HCT116 (cell line): ENCODE measurements at regions not wholly inside any gene's neighbourhood (a gene's known extent, or its start where the extent isn't known, plus 50 kb on each side); places are given as distances from the start of the nearest gene placed in this dataset.

ENCODE experiments used
- ATAC-seq: fragments of 200-7000 bp; cut with Tn5 transposase; 2 replicates; pipeline ENCODE4 v1.9.1; 2020; ENCODE audit warnings: mild to moderate bottlenecking, moderate library complexity
- BruUV-seq: library from RNA; stranded (reverse); fragments of 400-500 nt; replicated peaks from 2 replicates; lab custom pipeline; 2021; lab: Mats Ljungman, UMichigan
- CTCF ChIA-PET: fragments of 300-600 bp; sonication (Branson Sonifier 250); formaldehyde crosslinking; loops from one replicate; lab custom pipeline; 2021; ENCODE audit warnings: antibody characterized with exemption; lab: Charles Lee
- POLR2A ChIA-PET: fragments of 300-600, 350-600 bp; sonication (Branson Sonifier 250); formaldehyde crosslinking; loops from one replicate; lab custom pipeline; 2021; ENCODE audit warnings: antibody characterized with exemption; lab: Charles Lee
- RAD21 ChIA-PET, 2 experiments: fragments of 300-600 bp; sonication (Branson Sonifier 250); formaldehyde crosslinking; loops; one replicate each; lab custom pipeline; 2023; ENCODE audit warnings: low total read pairs in 2 of 2; ENCODE audit not compliant: uncharacterized antibody in 2 of 2, unreplicated experiment in 2 of 2, low non-redundant PET in 1 of 2; lab: Charles Lee
- DNase-seq: peaks from one replicate; pipeline ENCODE4 v3.0.0-alpha.2; 2010; ENCODE audit warnings: low read depth, low spot score
- H2AFZ ChIP-seq: fragments of 200-600 bp; shearing (Covaris generic), sonication (generic); 2 replicates; pipeline ENCODE4 v1.6.1; 2017; ENCODE audit warnings: low read depth, mixed run types, mixed read lengths, antibody characterized with exemption, low read length; ENCODE audit not compliant: poor library complexity, severe bottlenecking
- H3K27ac ChIP-seq: 2 replicates; pipeline ENCODE4 v1.5.1; 2012; ENCODE audit warnings: low read depth, low read length
- H3K27me3 ChIP-seq: fragments of 200-600 bp; sonication (generic); 2 replicates; pipeline ENCODE4 v1.6.1; 2016; ENCODE audit warnings: mixed run types, low read length, mixed read lengths; ENCODE audit not compliant: insufficient read depth
- H3K36me3 ChIP-seq, 2 experiments: fragments of 200-500 bp in 1 of 2; fragments of 200-600 bp in 1 of 2; sonication (Bioruptor generic) in 1 of 2; sonication (generic) in 1 of 2; 2 replicates each; pipeline versions ENCODE4 v1.5.1 to v1.6.1; 2014 to 2016; ENCODE audit warnings: low read length in 2 of 2, inconsistent platforms in 1 of 2, mixed read lengths in 1 of 2, mixed run types in 1 of 2; ENCODE audit not compliant: insufficient read depth in 2 of 2, control insufficient read depth in 1 of 2
- H3K4me1 ChIP-seq, 2 experiments: fragments of 200-600 bp in 1 of 2; sonication (generic) in 1 of 2; 2 replicates each; pipeline versions ENCODE4 v1.5.1 to v1.6.1; 2012 to 2017; ENCODE audit warnings: low read length in 2 of 2, inconsistent platforms in 1 of 2, mild to moderate bottlenecking in 1 of 2, mixed read lengths in 1 of 2, mixed run types in 1 of 2, moderate library complexity in 1 of 2; ENCODE audit not compliant: insufficient read depth in 2 of 2, control insufficient read depth in 1 of 2
- H3K4me2 ChIP-seq: fragments of 200-600 bp; sonication (generic); 2 replicates; pipeline ENCODE4 v1.6.1; 2017; ENCODE audit warnings: mixed run types, low read length, mixed read lengths
- H3K4me3 ChIP-seq, 2 experiments: fragments of 200-600 bp in 1 of 2; sonication (generic) in 1 of 2; replicated peaks in 1 of 2; 2 replicates each; pipeline ENCODE4 v1.5.1; 2011 to 2016; ENCODE audit warnings: low read length in 2 of 2, control low read depth in 1 of 2, low read depth in 1 of 2, mild to moderate bottlenecking in 1 of 2, mixed read lengths in 1 of 2, mixed run types in 1 of 2
- H3K79me2 ChIP-seq: fragments of 200-600 bp; sonication (generic); 2 replicates; pipeline ENCODE4 v1.6.1; 2017; ENCODE audit warnings: mild to moderate bottlenecking, mixed run types, low read length, moderate library complexity, mixed read lengths; ENCODE audit not compliant: insufficient read depth
- H3K9ac ChIP-seq: fragments of 200-600 bp; sonication (generic); 2 replicates; pipeline ENCODE4 v1.6.1; 2016; ENCODE audit warnings: low read length, mixed read lengths
- H3K9me2 ChIP-seq: fragments of 200-600 bp; sonication (generic), shearing (Covaris generic); 2 replicates; pipeline ENCODE4 v1.6.1; 2017; ENCODE audit warnings: mixed run types, mild to moderate bottlenecking, moderate library complexity; ENCODE audit not compliant: insufficient read depth
- H3K9me3 ChIP-seq, 2 experiments: fragments of 200-500 bp in 1 of 2; fragments of 200-600 bp in 1 of 2; sonication (Bioruptor generic) in 1 of 2; sonication (generic) in 1 of 2; 2 replicates each; pipeline ENCODE4 v1.6.1; 2014 to 2017; ENCODE audit warnings: low read length in 2 of 2, mixed read lengths in 2 of 2, inconsistent platforms in 1 of 2, low read depth in 1 of 2, mild to moderate bottlenecking in 1 of 2, mixed run types in 1 of 2, moderate library complexity in 1 of 2; ENCODE audit not compliant: control insufficient read depth in 1 of 2, insufficient read depth in 1 of 2
- H4K20me1 ChIP-seq: fragments of 200-600 bp; sonication (generic), shearing (Covaris generic); 2 replicates; pipeline ENCODE4 v1.6.1; 2017; ENCODE audit warnings: mixed run types, mild to moderate bottlenecking, moderate library complexity; ENCODE audit not compliant: insufficient read depth
- ATF3 ChIP-seq: IDR thresholded peaks from 2 replicates; pipeline ENCODE4 v1.6.1; 2012
- EGR1 ChIP-seq: IDR thresholded peaks from 2 replicates; pipeline ENCODE4 v1.6.1; 2012; ENCODE audit warnings: low read depth
- ELF1 ChIP-seq: IDR thresholded peaks from 2 replicates; pipeline ENCODE4 v1.6.1; 2012; ENCODE audit warnings: low read depth, borderline replicate concordance
- EZH2phosphoT487 ChIP-seq: fragments of 200-600 bp; IDR thresholded peaks from 2 replicates; pipeline ENCODE4 v1.6.1; 2018; ENCODE audit warnings: antibody characterized with exemption, borderline replicate concordance
- MAX ChIP-seq: IDR thresholded peaks from 2 replicates; pipeline ENCODE4 v1.6.1; 2012
- POLR2A ChIP-seq: IDR thresholded peaks from 2 replicates; pipeline ENCODE4 v1.7.0; 2011; ENCODE audit warnings: borderline replicate concordance; ENCODE audit not compliant: insufficient read depth, insufficient read length; ENCODE audit errors: extremely low read depth
- POLR2AphosphoS5 ChIP-seq: IDR thresholded peaks from 2 replicates; pipeline ENCODE4 v1.6.1; 2011; ENCODE audit warnings: mild to moderate bottlenecking, low read depth, low read length, moderate library complexity
- RAD21 ChIP-seq: IDR thresholded peaks from 2 replicates; pipeline ENCODE4 v1.6.1; 2012; ENCODE audit warnings: low read depth, mild to moderate bottlenecking
- SIN3A ChIP-seq: IDR thresholded peaks from 2 replicates; pipeline ENCODE4 v1.6.1; 2012; ENCODE audit warnings: low read depth
- SRF ChIP-seq: IDR thresholded peaks from 2 replicates; pipeline ENCODE4 v1.6.1; 2012; ENCODE audit warnings: low read depth
- TCF7L2 ChIP-seq: IDR thresholded peaks from 2 replicates; pipeline ENCODE4 v1.7.0; 2011; ENCODE audit warnings: borderline replicate concordance, inconsistent platforms; ENCODE audit not compliant: insufficient read depth, insufficient read length; ENCODE audit errors: extremely low read depth
- intact Hi-C: fragments of 100-400 bp; cut with micrococcal nuclease; formaldehyde crosslinking; loops from 2 replicates; pipeline ENCODE4 v1.10.0; 2022

- intact Hi-C loops, result no loop called here
- RAD21 ChIA-PET, result no interaction called here
- H3K27me3 ChIP-seq, result peaks cover 5% of the 10 kb centered on the region; the same call in 1 of the 2 replicates
- POLR2A ChIA-PET, result no interaction called here
- no peaks in the 10 kb centered on the region for H4K20me1 ChIP-seq
- no peak overlapping the region for H3K9ac ChIP-seq
- no TSS peak for BruUV-seq
- H3K27ac ChIP-seq, result no peak overlapping the region
- ATAC-seq (no peak), DNase-seq (no peak)
- no peak overlapping the region for H3K4me2 ChIP-seq
- no peaks in the 10 kb centered on the region for H3K79me2 ChIP-seq
- no peaks in the 10 kb centered on the region for H3K4me1 ChIP-seq
- H3K36me3 ChIP-seq, result no peaks in the 10 kb centered on the region
- CTCF ChIA-PET, result no interaction called here
- no peak overlapping the region for H3K4me3 ChIP-seq
- TF ChIP-seq EGR1, result no peak
- TF ChIP-seq RAD21, result no peak
- no peak for TF ChIP-seq SRF
- H3K9me2 ChIP-seq, result no peaks in the 10 kb centered on the region
- no peaks in the 10 kb centered on the region for H3K9me3 ChIP-seq
- no peak overlapping the region for H2AFZ ChIP-seq
Observed at GRCh38 chr13:76773448-76774094, 112.6 kb downstream of the KCTD12 start.

GRCh38 chr13:76772241-76772640 is 114.0 kb downstream of the KCTD12 start:
- Histone ChIP-seq H3K4me1 (no peaks in the 10 kb centered on the region), H3K9me2 (no peaks in the 10 kb centered on the region), H4K20me1 (no peaks in the 10 kb centered on the region), H3K4me3 (no peak overlapping the region), H3K27ac (no peak overlapping the region), H3K27me3 (peaks cover 5% of the 10 kb centered on the region; the same call in 1 of the 2 replicates), H3K9ac (no peak overlapping the region), H2AFZ (no peak overlapping the region), H3K79me2 (no peaks in the 10 kb centered on the region), H3K36me3 (no peaks in the 10 kb centered on the region), H3K9me3 (no peaks in the 10 kb centered on the region), H3K4me2 (no peak overlapping the region)
- CTCF ChIA-PET, result no interaction called here
- no peak for DNase-seq
- BruUV-seq, result no TSS peak
- RAD21 ChIA-PET, result no interaction called here
- POLR2A ChIA-PET, result no interaction called here
- TF ChIP-seq POLR2AphosphoS5 (no peak), MAX (no peak), TCF7L2 (no peak), ATF3 (no peak), EGR1 (no peak), POLR2A (no peak), SIN3A (no peak), EZH2phosphoT487 (no peak), SRF (no peak), ELF1 (no peak)
- intact Hi-C loops, result no loop called here
- no peak for ATAC-seq
